GM19452 (cell line): ENCODE measurements at regions not wholly inside any gene's neighbourhood (a gene's known extent, or its start where the extent isn't known, plus 50 kb on each side); places are given as distances from the start of the nearest gene placed in this dataset.
"Not testable (repeated sequence)": the region's sequence is repeated elsewhere in the genome, so short reads cannot be mapped to it uniquely, and the experiment has no call there.

Experiments
- ATAC-seq: cut with Tn5 transposase; IDR thresholded peaks from one replicate; pipeline ENCODE4 v1.9.1; 2021; ENCODE audit not compliant: unreplicated experiment

GRCh38 chr13:83151308-83151660 is 731.0 kb downstream of the SLITRK1 start:
- no peak for ATAC-seq

GRCh38 chr13:83150616-83151307 is 731.5 kb downstream of the SLITRK1 start:
- ATAC-seq: no peak

DNA sequence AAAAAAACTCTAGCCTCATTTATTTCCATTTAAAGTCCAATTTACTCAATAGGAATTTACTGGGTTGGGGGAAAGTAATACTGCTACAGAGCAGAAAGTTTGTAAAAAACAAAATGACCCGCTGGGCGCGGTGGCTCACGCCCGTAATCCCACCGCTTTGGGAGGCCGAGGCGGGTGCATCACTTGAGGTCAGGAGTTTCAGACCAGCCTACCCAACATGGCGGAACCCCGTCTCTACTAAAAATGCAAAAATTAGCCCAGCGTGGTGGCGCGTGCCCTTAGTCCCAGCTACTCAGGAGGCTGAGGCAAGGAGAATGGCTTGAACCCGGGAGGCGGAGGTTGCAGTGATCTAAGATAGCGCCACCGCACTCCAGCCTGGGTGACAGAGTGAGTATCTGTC is 745.6 kb downstream of the SLITRK1 start:
- no peak for ATAC-seq

DNA sequence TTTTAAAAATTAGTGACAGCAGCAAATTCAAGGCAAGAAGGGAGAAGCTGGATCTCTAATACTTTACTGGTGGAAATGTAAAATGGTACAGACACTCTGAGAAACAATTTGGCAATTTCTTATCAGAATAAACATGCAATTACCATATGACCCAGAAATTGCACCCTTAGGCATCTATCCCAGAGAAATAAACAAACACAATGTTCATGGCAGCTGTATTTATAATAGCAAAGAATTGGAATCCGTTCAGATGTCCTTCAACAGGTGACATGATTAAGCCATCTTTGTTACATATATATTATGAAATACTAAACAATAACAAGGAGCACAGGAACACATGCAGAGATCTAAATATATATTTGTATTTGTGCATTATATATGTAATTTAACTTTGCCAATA is 756.5 kb downstream of the SLITRK1 start:
- no peak for ATAC-seq

GRCh38 chr13:83121896-83122295 is 760.4 kb downstream of the SLITRK1 start:
- no peak for ATAC-seq

DNA sequence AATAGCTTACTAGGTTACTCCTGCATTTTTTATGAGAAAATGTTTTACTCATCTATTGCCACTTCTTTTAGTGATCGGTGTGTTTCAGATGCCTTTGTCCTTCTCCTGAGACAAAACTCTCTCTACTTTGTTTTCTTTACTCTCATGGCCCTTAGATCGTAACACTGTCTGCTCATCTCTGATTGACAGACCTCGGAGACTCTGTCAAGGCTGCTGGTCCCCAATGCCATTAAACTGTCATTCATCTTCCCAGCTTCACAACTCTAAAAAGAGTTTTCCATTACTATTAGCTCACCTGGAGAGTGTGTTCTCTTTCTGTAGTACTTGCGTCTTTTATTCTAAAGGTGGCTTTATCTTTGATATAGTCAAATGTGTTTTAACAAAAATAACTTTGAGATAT is 765.2 kb downstream of the SLITRK1 start:
- no peak for ATAC-seq

DNA sequence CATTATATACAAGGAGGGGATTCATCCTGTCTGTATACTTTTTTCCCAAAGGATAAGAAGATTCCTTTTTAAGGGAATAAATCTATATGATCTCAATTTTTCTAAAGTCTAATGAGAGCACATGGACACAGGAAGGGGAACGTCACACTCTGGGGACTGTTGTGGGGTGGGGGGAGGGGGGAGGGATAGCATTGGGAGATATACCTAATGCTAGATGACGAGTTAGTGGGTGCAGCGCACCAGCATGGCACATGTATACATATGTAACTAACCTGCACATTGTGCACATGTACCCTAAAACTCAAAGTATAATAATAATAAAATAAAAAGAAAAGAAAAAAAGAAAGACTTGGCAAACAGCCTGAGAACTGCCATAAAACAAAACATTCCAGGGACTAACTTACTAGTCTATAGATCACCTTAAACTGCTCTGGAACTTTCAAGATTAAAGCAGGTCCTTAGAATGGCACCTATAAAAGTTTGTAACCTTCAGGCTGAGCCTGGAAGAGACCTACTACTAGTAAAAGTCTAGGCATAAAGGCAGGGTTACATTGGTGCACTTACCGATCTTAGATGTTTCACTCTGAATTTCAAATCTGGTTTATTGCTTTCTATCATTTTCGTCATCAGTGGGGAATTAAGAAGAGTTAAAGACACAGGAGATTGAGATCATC is 780.6 kb downstream of the SLITRK1 start:
- ATAC-seq: not testable (repeated sequence)

DNA sequence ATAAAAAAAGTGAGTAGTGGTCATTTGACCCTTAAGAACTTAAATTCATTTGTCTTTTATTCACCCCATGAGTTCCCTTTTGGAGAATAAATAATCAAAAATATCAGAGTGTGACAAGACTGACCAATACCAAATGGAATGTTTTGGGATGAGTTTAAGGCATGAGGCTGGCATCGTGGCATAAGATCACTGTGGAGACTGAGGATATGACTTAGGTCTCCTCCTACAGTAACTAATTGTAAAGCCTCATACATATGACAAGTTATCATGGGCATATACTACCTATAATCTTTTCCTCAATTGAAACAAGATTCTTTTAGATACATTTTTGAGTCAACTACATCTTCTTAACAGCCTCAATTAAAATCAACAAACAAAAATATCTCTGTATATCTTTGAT is 782.0 kb downstream of the SLITRK1 start:
- no peak for ATAC-seq

DNA sequence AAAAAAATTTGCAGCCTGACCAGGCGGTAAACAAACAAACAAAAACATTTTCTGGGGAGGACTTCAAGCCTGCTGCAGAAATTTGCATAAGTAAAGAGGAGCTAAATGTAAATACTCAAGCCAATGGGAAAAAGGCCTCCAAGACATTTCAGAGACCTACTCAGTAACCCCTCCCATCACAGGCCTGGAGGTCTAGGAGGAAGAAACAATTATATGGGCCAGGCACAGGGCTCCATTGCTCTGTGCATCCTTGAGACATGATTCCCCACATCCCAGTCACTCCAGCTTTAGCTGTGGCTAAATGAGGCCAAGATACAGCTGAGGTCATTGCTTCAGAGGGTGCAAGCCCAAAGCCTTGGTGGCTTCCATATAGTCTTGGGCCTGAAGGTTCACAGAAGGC is 793.4 kb downstream of the SLITRK1 start:
- ATAC-seq: no peak

GRCh38 chr13:83086948-83087347 is 795.3 kb downstream of the SLITRK1 start:
- no peak for ATAC-seq

DNA sequence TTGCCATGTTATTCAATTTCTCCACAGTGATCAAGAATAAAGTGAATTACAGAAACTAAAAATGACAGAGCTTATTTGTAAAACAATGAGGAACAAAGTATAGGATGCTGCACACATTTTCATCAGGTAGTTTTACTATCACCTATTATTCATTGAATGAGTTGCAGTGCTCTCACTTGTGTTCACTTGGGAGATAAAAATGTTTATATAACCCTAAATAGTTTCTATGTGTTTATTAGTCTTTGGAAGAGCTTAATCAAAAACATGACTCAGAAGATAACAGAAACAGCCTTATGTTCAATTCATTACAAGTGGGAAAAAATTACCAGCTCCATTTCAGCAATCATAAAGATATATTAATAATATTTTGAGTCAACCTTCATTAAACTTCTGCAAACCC is 796.2 kb downstream of the SLITRK1 start:
- no peak for ATAC-seq

- no peak for ATAC-seq
Measured at GRCh38 chr13:83085186-83085900, 796.9 kb downstream of the SLITRK1 start.

- no peak for ATAC-seq
Measured at GRCh38 chr13:83077499-83077898, 804.8 kb downstream of the SLITRK1 start.

- not testable (repeated sequence) for ATAC-seq
Measured at GRCh38 chr13:83073930-83074329, 808.3 kb downstream of the SLITRK1 start.

- ATAC-seq: no peak
Measured at GRCh38 chr13:83065108-83065507, 817.2 kb downstream of the SLITRK1 start.

DNA sequence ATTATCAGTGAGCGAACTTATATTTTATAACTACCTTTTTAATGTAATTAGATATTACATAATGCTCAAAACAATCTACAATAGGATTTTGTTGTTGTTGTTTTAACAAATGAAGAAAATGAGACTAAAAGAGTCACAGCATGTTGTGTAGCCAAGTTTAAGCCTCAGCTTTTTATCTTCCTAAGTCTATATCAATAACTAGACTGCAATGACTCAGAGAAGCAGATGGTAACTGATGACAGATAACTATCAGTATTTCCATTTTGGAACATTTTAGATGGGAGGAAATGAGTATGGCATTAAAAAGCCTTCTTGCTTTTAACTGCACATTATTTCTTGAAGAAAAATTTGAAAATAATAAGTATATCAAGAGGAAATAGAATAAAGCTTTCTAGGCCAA is 825.2 kb downstream of the SLITRK1 start:
- no peak for ATAC-seq

GRCh38 chr13:83056269-83056668 is 826.0 kb downstream of the SLITRK1 start:
- no peak for ATAC-seq

DNA sequence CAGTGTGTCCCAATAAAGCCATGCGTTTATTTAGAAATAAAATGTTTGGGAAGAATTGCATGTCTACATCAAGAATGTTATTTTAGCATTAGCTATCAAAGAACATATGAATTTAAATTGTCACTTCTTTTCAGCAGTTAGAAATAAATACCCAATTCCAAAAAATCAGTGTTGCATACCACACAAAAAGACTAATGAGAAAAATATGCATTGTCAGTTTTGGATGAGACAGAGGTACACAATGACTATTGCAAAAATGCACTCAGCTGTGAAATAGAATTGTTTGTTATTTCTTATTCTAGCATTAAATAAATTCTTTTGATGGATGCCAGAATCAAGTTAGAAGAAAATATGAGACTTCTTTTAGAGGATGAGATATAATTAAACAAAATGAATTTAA is 833.9 kb downstream of the SLITRK1 start:
- no peak for ATAC-seq

- no peak for ATAC-seq
Measured at GRCh38 chr13:83024955-83025594, 857.2 kb downstream of the SLITRK1 start.

- no peak for ATAC-seq
Measured at GRCh38 chr13:83024232-83024631, 858.0 kb downstream of the SLITRK1 start.

DNA sequence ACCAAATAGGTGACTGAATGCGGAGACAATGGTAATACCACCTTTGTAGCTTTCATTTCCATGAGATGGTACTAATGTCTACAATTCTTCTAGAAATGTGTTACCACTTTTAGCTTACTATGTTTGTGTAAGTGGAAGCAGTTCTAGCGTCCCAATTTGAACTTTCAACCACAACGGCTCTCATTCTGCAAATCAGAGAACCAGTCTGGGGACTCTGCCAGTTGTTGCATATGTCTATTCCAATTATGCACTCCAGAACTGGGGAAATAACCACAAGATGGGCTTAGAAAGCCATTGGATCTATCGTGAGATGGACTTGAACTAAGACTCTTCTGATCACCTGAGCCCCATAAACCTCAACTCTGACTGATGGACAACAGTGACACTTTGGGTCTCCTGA is 862.3 kb downstream of the SLITRK1 start:
- no peak for ATAC-seq

DNA sequence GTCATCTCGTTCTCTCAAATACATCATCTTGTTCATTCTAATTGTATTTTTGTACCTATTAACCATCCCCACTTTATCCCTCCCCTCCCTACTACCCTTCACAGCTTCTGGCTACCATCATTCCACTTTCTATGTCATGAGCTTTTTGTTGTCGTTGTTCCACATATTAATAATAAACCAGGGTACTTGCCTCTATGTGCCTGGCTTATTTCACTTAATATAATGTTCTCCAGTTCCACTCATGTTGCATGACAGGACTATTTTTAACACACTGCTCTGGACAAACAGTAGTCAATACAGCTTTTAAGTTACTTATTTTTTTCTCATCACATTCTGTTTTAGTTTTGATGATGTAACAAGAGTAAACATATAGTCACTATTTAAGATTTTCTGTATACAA is 872.3 kb downstream of the SLITRK1 start:
- no peak for ATAC-seq
